ENCODE measurements at regions not wholly inside any gene's neighbourhood (a gene's known extent, or its start where the extent isn't known, plus 50 kb on each side); places are given as distances from the start of the nearest gene placed in this dataset.

- no peak for TF ChIP-seq CTCF (conservative IDR thresholded peaks at IDR 0.05)
- TF ChIP-seq EZH2 (IDR thresholded peaks at IDR 0.05; ENCODE audit: low read depth): no peak
Observed at GRCh38 chr6:2554651-2555260, 196.0 kb downstream of the MYLK4 start.
